Stimulated activated CD8-positive, alpha-beta memory T cell treated with anti-CD3 and anti-CD28 coated beads, Interleukin-4, amount 100 ng/mL, for 48 hours (primary cell): ENCODE measurements at regions not wholly inside any gene's neighbourhood (a gene's known extent, or its start where the extent isn't known, plus 50 kb on each side); places are given as distances from the start of the nearest gene placed in this dataset.
"Not testable (repeated sequence)": the region's sequence is repeated elsewhere in the genome, so short reads cannot be mapped to it uniquely, and the experiment has no call there.

Experiments used
- DNase-seq: peaks from one replicate; pipeline ENCODE4 v3.0.0-alpha.2; 2020

GRCh38 chr11:80720295-80720694, 1279.5 kb upstream of the TENM4 start:
- no peak for DNase-seq

- no peak for DNase-seq
Measured at GRCh38 chr11:80719292-80719646, 1278.4 kb upstream of the TENM4 start.

DNA sequence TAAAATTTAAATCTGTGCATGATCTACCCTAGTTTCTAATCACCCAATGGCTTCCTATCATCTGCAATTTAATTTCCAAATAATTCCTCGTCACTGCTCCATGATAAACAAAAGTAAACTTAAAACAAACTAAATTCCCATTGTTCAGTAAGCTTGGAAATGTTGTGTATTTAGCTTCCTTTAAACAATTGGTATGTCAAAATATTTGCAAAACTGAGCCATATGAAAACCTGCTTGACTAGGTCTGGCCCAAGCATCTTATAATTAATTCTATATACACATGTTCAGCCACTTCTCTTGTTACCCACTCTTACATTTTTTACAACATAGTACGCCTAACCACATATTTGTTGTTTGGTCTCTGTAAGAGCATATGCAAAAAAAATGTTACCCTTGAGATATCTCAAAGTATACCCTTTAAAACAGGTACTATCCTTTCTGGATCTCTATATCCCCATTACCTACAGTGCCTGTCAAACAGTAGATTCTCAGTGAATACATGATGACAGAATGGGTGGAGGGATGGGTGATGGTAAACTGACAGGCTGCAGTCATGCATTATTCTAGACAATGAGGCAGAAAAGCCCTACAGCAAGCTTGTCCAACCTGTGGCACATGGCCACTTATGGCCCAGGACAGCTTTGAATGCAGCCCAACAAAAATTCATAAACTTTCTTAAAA, 1277.9 kb upstream of the TENM4 start:
- DNase-seq = no peak

- no peak for DNase-seq
Measured at GRCh38 chr11:80702264-80702663, 1261.4 kb upstream of the TENM4 start.

GRCh38 chr11:80700386-80700785, 1259.6 kb upstream of the TENM4 start:
- no peak for DNase-seq

DNA sequence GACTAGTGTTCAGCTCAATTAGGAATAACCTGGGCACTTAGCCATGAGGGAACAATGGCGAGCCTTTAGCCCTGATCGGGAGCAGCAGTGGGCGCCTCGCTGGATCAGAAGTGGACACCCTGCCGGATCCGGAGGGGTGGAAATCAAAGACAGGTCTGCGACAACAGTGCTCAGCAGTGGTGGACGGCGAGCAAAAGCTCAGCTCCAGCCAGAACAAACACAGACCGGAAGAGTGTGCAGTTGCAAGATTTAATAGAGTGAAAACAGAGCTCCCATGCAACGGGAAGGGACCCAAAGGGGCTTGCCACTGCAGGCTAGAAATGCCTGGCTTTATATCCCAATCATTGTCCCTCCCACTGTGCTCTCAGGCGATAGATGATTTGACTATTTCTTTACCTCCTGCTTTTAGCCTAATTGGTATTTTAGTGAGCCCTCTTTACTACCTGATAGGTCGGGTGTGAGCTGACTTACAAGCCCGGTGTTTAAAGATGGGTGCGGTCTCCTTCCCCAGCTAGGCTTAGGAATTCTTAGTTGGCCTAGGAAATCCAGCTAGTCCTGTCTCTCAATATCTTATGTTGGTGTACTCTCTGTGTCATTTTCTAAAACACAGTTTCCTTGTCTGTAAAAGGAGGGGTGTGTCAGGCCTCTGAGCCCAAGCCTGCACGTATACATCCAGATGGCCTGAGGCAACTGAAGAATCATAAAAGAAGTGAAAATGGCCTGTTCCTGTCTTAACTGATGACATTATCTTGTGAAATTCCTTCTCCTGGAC, 1258.8 kb upstream of the TENM4 start:
- not testable (repeated sequence) for DNase-seq

- DNase-seq = no peak
Measured at GRCh38 chr11:80698637-80699036, 1257.8 kb upstream of the TENM4 start.

DNA sequence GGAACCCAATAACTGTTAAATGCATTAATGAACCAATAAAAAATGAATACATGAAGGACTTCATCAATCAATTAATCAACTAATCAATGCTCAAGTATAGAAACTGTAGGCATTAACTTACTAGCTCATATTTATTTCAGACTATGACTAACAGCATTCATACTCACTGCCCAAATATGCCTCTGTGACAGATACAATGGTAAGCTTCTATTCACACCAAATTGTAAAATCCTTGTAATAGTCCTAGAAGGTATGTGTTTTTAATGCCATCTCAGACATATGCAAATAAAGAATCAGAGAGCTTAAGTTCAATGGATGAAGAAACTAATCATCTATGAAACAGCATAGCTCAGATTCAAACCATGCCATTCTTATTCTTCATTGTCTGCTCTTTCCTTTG, 1253.6 kb upstream of the TENM4 start:
- no peak for DNase-seq

DNA sequence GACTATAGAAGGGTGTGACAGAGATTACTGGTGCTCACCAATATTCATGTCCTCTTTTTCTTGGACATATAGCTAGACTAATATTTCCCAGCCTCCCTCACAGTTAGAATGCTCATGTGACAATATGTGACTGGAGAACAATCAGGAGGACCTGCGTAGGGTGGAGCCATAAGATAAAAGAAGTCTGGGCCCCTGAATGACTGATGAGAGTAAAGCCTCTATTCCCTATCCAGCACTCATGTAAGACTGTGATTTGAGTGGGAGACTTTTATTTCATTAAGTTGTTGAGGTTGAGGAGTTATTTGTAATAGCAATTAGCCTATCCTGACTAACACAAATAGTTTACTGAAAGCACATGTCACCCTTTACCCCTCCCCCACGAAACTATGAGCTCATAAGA, 1247.1 kb upstream of the TENM4 start:
- DNase-seq = no peak

- DNase-seq = no peak
Measured at GRCh38 chr11:80686889-80687288, 1246.1 kb upstream of the TENM4 start.

GRCh38 chr11:80673566-80673965, 1232.7 kb upstream of the TENM4 start:
- no peak for DNase-seq

GRCh38 chr11:80669620-80670019, 1228.8 kb upstream of the TENM4 start:
- DNase-seq = no peak

DNA sequence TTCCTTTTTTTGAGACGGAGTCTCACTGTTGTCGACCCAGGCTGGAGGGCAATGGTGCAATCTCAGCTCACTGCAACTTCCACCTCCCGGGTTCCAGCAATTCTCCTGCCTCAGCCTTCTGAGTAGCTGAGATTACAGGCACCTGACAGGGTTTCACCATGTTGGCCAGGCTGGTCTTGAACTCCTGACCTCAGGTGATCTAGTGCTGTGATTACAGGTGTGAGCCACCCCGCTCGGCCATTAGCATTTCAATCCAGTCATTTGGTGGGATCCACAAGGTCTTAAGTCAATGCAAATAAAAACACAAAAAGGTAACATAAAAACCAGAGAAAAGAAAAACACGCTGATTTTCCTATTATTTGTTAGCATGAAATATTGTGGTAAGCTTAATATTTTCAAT, 1227.2 kb upstream of the TENM4 start:
- no peak for DNase-seq

DNA sequence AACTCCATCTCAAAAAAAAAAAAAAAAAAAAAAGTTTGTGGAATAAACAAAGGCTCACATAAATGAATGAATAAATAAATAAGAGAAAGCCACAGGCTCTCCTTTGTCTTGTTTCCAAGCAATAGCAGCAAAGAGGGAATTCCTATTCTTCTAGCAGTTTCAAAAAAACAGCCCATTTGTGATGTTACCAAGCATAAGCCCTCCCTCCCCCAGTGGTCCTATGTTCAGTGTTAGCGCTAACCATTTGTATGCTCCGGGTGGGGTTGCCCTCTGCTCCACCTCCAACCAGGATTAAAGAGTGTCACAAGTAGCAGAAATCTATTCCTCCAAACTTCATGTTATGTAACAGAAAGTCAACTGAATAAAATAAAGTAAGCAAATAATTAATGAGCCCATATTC, 1215.0 kb upstream of the TENM4 start:
- no peak for DNase-seq

DNA sequence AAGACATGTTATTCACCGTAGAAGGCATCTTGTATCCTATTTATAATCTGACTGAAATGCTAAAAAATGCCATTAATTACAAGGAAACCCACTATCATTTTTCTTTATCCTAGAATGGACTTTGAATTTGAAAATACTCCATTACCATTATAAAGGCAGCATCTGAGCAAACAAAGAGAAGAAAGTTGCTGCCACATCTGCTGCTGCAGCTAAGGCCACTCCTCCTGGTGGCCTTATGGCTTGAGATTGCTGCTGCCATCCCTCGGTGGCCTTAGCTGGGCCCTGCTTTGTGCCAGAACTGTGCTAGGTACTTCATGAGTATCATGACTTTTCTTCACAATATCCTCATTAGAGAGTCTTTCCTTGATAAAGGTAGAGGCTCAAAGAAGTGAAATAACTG, 1210.1 kb upstream of the TENM4 start:
- no peak for DNase-seq

GRCh38 chr11:80649186-80649585, 1208.4 kb upstream of the TENM4 start:
- no peak for DNase-seq

DNA sequence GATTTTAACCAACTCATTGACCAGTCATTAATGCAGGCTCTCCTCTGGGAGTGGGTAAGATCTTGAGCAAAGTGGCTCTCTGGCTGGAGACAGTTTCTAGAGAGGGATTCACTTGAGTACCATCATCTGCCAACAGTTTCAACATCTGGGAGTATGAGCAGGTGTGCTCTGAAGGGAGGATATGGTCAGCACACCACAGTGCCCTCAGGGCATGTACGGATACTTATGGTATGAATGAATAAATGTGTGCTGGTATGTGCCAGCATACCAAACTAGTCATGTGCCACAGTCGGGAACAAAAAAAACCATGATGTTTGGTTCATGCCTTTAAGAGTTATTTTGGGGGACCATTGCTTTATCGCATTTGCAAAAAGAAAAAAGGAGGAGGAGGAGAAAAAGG, 1197.5 kb upstream of the TENM4 start:
- DNase-seq = no peak

DNA sequence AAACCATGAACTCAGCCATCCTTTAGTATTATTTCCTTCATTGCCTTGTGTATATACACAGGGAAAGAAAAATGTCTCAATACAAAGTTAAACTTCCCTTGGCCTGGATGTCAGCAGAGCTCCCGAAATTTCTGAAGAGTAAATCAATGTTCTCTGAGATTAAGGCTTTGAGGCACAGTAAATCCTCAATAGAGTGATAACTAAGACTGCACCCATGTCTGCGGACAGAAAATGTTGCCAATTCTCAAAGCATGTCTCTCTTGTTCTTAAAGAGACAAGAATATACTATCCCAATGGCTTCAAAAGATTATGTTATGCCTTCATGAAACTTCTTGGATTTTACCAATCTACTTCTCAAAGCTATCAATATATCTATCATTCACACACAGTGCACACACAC, 1196.7 kb upstream of the TENM4 start:
- no peak for DNase-seq

- DNase-seq = no peak
Measured at GRCh38 chr11:80636999-80637398, 1196.2 kb upstream of the TENM4 start.

DNA sequence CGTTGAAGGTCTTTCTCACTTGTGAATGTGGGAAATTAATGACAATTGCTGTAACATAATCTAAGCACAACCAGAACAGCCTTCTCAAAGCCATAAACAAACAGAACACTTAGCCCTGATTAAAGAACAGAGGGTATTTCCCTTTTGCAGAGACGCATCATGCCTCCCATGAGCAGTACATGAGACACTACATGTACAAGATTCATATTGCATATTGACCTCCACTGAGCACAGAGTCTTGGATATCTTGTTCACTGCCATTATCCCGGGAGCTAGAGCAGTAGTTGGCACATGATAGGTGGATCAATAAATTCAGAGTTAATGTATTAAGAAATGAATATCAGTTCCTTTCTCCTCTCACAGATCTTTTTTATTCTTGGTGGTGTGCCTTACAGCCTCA, 1194.3 kb upstream of the TENM4 start:
- no peak for DNase-seq

- no peak for DNase-seq
Measured at GRCh38 chr11:80632691-80633090, 1191.9 kb upstream of the TENM4 start.

GRCh38 chr11:80632156-80632555, 1191.3 kb upstream of the TENM4 start:
- no peak for DNase-seq

DNA sequence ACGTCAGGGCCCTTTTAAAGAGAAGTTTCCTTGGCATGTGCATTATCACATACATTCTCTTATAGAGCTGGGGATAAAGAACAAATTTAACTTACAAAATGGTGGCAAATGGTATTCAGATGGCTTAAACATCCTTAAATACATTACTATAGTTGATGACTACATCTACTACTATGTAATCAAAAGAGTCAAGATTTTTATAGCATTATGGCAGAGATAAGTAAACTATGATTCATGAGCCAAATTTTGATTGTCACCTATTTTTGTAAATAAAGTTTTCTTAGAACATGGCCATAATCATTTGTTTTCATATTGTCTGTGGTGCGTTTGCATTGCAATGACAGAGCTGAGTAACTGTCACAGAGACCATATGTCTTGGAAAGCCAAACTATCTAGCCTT, 1188.6 kb upstream of the TENM4 start:
- DNase-seq = no peak

DNA sequence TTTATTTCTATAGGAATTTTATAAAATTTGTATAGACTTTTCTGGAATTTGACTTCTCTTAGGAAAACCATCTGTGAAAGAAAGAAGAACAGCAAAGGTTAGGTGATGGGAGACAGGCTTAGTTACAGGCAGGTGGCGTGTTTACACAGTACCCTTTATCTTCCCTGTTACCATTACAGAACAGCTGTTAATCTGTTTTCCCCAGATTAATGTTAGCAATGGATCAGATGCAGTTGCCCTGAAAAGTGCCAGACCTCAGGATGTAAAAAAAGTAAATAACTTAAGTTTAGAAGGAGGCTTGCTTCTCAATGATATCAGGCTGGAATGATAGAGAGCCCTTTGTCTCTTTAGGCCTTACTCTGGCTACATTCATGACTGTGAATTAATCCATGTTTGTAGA, 1186.5 kb upstream of the TENM4 start:
- no peak for DNase-seq

- no peak for DNase-seq
Measured at GRCh38 chr11:80626721-80627120, 1185.9 kb upstream of the TENM4 start.
